ENCODE measurements at regions not wholly inside any gene's neighbourhood (a gene's known extent, or its start where the extent isn't known, plus 50 kb on each side); places are given as distances from the start of the nearest gene placed in this dataset.

DNA sequence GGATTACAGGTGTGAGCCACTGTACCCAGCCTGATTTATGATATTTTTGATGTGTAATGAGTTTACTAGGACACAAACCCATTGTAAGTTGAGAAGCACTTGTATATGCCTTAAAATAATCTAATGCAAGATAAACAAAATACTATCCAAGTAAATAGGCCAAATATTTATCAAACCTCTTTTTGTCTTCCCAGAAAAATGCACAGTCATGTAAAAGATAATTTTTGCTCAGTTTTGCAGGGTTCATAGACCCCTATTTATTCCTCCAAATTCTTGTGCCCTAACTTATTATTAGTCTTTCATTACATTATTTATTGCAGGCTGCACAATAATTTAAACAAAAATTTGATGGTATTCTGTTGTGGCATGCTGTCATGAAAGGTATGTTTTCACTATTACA lies 1290.7 kb downstream of the STIM2 start:
- TF ChIP-seq, protein P1, sequence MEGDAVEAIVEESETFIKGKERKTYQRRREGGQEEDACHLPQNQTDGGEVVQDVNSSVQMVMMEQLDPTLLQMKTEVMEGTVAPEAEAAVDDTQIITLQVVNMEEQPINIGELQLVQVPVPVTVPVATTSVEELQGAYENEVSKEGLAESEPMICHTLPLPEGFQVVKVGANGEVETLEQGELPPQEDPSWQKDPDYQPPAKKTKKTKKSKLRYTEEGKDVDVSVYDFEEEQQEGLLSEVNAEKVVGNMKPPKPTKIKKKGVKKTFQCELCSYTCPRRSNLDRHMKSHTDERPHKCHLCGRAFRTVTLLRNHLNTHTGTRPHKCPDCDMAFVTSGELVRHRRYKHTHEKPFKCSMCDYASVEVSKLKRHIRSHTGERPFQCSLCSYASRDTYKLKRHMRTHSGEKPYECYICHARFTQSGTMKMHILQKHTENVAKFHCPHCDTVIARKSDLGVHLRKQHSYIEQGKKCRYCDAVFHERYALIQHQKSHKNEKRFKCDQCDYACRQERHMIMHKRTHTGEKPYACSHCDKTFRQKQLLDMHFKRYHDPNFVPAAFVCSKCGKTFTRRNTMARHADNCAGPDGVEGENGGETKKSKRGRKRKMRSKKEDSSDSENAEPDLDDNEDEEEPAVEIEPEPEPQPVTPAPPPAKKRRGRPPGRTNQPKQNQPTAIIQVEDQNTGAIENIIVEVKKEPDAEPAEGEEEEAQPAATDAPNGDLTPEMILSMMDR (IDR thresholded peaks at IDR 0.05): no peak
- TF ChIP-seq POLR2AphosphoS5 (IDR thresholded peaks at IDR 0.05): no peak

Measured in esophagus muscularis mucosa (tissue), 3 donors.